Activated CD4-positive, CD25-positive, alpha-beta regulatory T cell treated with anti-CD3 and anti-CD28 coated beads, Interleukin-2, amount 50 U/mL, for 72 hours (primary cell): ENCODE measurements at regions not wholly inside any gene's neighbourhood (a gene's known extent, or its start where the extent isn't known, plus 50 kb on each side); places are given as distances from the start of the nearest gene placed in this dataset.
"Not testable (repeated sequence)": the region's sequence is repeated elsewhere in the genome, so short reads cannot be mapped to it uniquely, and the experiment has no call there.

ENCODE experiments used
- DNase-seq: peaks from one replicate; pipeline ENCODE4 v3.0.0; 2021

DNA sequence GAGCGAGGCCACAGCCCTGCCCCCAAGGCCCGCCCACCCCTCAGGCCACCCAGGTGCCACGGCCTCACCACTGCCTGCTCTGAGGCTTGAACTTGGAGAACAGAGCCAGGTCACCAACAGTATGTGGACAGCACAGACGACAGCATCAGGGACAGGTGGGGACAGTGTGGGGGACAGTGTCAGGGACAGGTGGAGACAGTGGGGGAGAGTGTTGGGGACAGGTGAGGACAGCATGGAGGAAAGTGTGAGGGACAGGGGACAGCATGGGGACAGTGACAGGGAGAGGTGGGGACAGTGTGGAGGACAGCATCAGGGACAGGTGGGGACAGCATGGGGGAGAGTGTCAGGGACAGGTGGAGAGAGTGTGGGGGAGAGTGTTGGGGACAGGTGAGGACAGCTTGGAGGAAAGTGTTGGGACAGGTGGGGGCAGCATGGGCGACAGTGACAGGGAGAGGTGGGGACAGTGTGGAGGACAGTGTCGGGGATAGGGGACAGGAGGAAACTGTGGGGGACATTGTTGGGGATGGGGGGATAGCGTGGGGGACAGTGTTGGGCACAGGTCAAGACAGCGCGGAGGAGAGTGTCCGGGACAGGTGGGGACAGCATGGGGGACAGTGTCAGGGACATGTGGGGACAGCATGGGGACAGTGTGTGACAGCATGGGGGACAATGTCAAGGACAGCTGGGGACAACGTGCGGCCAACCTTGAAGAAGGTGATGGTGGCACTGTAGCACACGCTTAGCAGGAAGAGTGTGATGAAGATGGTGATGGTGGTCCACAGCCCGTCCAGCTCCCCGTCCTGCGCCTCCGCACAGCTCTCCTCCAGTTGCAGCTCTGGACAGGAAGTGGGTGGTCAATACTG lies 114.9 kb downstream of the TMEM121 start:
- DNase-seq = no peak

DNA sequence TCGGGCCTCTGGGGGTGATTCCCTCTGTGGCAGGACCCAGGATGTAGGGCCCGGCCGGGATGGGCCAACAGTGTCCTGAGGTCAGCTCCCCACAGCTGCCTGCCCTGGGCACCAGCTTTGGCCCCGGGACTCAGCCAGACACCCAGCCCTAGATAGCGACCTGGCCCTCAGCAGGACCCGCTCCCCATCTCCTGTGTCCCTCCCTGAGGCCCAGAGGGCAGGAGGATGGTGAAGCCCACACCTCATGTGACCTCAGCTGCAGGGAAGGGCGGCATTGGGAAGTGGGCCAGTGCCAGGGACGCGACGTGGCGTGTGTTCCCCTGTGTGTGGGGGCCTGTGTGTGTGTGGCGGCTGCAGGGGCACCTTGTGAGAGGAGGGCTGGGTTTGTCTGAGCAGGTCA lies 115.6 kb downstream of the TMEM121 start:
- DNase-seq = not testable (repeated sequence)

DNA sequence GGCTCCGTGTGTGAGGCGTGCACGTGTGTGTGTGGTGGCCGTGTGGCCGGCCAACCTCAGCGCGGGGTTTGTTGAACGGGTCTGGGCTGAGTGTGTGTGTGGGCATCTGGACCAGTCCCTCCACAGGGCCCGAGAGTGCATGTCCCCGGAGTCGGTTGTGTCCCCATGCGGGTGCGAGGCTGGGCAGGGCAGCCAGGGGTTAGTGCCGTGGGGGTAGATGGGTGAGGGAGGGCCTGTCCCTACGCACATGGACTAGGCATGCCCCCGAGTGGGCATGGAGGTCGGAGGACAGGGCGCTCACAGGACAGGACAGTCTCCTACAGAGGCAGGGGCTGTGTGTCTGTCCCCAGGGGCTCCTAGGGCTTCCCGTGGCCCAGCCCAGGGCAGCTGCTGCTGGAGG lies 116.1 kb downstream of the TMEM121 start:
- not testable (repeated sequence) for DNase-seq

DNA sequence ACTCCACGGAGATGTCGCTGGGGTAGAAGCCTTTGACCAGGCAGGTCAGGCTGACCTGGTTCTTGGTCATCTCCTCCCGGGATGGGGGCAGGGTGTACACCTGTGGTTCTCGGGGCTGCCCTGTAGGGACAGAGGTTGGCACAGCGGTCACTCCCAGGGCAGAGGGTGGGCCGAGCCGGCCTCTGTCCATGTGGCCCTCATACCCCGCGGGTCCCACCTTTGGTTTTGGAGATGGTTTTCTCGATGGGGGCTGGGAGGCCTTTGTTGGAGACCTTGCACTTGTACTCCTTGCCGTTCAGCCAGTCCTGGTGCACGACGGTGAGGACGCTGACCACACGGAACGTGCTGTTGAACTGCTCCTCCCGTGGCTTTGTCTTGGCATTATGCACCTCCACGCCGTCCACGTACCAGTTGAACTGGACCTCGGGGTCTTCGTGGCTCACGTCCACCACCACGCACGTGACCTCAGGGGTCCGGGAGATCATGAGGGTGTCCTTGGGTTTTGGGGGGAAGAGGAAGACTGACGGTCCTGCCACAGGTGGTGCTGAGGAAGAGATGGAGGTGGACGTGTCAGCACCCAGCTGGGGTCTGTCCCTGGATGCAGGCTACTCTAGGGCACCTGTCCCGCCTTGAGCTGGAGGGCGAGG lies 117.1 kb downstream of the TMEM121 start:
- not testable (repeated sequence) for DNase-seq

DNA sequence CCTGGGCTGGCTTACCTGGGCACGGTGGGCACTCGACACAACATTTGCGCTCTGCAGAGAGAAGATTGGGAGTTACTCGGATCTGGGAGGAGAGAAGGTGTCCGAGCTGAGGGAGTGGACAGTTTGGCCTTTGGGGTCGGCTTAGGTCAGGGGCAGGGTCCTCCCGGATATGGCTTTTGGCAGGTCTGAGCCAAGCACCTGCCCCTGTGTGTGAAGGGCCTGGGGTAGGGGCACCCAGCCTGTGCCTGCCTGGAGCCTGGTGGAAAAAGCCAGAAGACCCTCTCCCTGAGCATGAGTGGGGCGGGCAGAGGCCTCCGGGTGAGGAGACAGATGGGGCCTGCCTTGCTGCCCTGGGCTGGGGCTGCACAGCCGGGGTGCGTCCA lies 117.7 kb downstream of the TMEM121 start:
- not testable (repeated sequence) for DNase-seq

DNA sequence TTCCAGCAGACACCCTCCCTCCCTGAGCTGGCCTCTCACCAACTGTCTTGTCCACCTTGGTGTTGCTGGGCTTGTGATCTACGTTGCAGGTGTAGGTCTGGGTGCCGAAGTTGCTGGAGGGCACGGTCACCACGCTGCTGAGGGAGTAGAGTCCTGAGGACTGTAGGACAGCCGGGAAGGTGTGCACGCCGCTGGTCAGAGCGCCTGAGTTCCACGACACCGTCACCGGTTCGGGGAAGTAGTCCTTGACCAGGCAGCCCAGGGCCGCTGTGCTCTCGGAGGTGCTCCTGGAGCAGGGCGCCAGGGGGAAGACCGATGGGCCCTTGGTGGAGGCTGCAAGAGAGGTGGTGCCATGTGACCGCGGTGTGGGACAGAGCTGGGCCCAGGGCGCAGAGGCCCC lies 118.1 kb downstream of the TMEM121 start:
- DNase-seq = not testable (repeated sequence)

DNA sequence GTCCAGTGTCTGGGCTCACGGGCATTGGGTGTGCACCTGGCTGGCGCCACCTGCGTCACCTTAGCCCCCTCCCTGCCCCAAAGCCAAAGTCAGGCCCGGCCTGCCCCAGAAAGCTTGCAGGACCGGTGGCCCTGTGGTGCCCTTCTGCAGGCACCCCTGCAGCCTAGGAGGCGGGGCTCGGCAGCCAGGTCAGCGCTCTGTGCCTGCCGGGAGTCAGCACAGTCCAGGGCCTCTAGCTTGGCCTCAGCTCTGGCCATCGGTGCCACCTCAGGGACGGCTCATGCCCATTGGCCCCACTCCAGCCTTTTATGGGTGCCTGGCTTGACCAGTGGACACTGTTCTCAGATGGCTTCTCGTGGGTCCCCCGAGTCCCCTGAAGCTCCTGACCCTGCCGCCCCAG lies 118.5 kb downstream of the TMEM121 start:
- not testable (repeated sequence) for DNase-seq

DNA sequence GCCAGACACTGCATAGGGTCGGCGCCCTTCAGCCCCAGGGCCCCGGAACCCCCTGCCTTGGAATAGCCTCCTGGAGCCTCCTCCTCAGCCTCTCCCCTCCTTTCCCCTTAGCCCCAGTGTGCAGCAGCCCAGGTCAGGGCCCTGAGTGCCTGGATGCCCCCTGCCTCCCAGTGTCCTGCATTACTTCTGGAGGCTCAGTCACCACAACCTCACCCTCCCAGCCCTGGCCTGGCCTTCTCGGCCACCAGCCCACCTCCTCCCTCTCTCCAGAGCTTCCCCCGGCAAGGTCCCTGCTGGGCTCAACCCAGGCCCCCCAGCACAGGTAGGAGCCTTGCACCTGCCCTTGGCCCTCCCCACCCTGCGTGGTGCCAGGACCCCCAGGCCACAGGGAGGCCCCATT lies 119.0 kb downstream of the TMEM121 start:
- not testable (repeated sequence) for DNase-seq

DNA sequence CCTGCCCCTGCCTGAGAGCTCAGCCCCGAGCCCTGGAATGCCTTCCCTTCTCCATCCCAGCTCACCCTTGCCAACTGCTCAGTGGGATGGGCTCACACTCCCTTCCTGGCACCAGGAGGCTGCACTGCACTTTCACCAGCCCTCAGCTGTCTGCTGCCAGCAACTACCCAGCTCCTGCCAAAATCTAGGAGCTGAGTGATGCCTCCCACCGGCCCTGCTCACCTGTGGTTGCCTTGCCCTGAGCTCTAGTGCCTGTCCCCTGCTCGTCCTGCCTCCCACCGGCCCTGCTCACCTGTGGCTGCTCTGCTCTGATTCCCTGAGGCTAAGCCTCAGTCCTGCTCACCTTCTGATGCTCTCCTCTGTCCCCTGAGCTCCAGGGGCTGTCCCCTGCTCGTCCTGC lies 119.8 kb downstream of the TMEM121 start:
- DNase-seq = no peak

DNA sequence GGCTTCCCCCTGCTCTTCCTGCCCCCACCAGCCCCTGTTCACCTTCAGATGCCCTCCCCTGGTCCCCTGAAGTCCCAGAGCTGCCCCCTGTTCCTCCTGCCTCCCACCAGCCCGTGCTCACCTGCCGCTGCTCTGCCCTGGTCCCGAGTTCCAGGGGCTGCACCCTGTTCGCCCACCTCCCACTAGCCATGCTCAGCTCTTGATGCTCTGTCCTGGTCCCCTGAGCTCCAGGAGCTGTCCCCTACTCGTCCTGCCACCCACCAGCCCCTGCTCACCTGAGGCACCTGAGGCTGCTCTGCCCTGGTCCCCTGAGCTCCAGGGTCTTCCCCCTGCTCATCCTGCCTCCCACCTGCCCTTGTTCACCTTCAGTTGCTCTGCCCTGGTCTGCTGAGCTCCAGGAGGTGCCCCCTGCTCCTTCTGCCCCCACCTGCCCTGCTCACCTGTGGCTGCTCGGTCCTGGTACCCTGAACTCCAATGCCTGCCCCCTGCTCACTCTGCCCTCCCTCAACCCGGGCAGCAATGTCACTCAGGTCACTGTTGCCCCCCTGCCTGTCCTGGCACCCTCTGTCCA lies 120.4 kb downstream of the TMEM121 start:
- DNase-seq = not testable (repeated sequence)

DNA sequence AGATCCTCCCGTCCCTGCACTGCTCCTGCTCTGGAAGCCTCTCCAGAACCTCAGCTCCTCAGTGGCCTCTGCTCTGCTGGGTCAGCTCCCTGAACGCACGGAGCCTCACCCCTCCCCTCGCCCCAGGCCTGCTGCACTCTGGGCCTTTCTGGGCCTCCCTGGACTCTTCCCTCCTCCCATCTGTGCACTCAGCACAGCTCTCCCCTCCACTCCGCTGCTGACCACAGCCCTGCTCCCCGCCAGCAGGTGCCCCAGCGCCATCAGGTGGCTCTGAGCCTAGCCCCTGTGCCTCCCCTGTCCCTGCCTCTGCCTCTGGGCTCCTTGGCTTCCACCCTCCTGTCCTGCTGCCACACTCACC lies 121.0 kb downstream of the TMEM121 start:
- not testable (repeated sequence) for DNase-seq

DNA sequence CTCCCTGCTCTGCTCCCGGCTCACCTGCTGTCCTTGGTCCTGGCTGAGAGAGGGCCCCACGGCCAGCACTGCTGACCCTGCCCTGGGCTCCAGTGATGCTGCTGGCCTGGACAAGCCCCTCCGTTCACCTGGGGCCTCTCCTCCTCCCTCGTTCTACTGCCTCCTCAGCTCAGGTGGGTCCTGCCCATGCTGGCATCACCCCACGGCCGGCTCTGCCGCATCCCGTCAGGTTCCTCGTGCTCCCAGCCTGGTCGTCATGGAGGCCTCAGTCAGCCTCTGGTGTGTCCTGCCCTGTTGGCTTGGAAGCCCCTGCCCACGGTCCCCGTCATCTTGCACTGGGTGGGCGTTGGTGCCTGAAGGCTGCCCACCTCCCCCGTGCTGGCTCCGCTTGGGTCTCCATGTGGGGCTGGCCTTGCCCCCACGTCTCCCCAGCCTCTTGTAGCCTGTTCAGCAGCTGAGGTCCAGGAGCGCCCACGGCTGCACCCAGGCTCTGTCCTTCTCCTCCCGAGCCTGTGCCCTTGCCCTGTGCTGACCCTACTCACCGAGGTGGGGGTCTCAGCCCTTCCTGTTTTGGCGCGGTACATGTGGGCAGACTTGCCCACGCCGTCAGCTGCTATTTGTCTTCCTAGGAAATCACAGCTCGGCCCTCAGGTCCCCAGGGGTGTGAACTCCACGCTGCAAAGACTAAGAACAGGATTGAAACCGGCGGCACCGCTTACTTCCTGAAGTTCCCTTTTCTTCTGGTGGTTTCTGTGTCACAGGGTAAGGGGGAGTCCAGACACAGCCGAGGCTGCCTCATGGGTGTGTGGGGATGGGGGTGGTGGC lies 121.6 kb downstream of the TMEM121 start:
- DNase-seq = no peak

DNA sequence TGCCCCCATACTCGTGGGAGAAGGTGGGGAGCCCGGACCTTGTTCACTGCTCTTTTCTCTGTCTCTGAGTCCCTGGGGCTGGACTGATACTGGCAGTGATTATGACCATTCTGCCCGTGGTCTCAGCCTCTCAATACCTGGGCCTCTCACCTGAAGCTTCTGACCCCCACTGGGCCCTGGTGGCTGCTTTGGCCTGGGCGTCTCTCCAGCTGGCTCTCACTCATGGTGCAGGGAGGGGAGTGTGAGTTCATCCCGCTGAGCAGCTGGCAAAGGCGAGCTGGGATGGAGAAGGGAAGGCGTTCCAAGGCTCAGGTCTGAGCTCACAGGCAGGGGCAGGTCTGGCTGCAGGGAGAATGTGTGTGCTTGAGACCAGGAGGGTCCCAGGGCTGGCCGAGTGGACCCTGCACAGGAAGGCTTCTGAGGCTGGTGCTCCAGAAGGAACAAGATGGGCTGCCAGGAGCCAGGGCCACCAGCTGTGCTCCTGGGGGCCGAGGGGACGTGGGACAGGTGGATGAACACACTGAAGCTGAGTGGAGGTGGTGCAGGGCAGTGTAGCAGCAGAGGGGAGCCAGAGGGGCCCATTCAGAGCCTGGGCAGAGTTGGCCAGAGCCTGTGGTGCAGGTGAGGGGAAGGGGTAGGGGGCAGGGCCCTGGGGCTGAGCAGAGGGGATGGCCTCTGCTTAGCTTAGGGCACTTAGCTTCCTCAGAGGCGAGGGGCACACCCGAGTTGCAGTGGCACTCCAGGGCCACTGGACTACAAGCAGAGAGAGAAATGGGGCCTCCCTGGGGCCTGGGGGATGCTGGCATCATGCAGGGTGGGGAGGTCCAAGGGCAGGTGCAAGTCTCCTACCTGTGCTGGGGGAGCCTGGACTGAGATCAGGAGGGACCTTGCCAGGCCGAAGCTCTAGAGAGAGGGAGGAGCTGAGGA lies 122.5 kb downstream of the TMEM121 start:
- not testable (repeated sequence) for DNase-seq

DNA sequence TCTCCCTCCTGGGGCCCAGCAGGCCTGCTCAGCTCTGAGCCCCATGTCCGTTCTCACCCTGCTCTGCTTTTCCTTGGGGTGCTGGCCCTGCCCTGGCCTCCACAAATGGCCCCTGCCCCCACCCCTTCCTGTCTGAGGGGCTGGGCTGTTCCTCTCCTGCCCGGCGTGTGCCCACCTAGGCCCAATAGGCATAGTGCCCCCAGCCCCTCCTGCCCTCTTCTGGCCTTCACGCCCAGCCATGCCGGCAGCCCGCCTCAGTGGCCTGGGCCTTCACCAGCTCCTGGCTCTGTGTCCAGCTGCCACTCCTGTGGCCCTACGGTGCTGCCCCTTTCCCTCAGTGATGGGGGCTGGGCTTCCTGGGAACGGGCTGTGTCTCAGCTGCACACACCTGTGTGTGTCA lies 125.9 kb downstream of the TMEM121 start:
- not testable (repeated sequence) for DNase-seq

DNA sequence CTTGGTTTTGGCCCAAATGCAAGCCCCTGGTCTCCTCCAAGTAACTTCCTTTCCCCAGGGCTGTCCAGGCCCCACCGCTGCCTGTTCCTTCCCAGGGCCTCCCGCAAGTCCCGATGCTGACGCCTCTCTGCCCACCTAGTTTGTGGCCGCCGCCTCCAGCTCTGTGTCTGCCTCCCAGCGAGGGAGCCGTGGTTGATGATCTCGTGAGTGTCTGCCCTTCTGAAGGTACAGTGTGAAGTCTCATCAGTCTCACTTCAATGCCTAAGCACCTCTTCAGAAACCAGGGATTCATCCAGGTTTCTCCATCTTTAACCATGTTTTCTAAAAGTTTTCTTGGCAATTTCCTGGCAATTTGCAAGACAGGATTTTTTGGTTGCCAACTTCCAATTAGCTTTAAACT lies 127.5 kb downstream of the TMEM121 start:
- DNase-seq = not testable (repeated sequence)

DNA sequence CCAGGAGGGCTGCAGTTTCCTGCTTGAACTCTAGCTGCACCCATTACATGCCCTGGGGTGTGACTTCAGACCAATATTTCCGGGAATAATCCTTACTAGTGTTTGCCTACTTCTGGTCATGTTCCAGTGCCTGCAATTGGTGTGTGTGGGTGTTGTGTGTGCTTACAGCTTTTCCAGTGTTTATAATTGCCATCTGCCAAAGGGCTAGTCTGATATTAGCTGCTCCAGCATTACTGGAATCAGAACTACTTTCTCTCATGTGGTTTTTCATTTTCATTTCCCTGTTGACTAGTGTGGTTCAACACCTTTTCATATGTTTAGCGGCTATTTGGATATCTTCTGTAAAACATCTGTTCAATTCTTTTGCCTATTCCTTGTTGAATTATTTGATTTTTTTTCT lies 132.9 kb downstream of the TMEM121 start:
- DNase-seq = not testable (repeated sequence)

DNA sequence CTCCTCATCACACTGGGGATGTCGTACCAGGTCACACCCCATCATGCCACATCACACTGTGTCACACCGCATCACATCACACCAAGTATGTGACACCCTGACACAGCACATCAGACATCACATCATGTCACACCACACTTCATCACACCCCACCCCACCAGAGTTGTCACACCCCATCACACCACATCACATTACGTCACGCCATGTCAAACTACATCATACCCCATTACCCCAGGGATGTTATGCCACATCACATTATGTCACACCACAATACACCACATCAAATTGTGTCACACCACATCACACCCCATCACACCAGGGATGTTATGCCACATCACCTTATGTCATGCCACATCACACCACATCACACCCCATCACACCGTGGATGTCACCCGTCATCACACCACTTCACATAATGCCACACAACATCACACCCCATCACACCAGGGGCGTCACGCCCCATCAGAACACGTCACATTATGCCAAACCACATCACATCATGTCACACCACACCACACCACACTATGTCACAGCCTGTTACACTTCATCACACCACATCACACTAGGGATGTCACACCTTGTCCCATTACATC lies 133.6 kb downstream of the TMEM121 start:
- no peak for DNase-seq

DNA sequence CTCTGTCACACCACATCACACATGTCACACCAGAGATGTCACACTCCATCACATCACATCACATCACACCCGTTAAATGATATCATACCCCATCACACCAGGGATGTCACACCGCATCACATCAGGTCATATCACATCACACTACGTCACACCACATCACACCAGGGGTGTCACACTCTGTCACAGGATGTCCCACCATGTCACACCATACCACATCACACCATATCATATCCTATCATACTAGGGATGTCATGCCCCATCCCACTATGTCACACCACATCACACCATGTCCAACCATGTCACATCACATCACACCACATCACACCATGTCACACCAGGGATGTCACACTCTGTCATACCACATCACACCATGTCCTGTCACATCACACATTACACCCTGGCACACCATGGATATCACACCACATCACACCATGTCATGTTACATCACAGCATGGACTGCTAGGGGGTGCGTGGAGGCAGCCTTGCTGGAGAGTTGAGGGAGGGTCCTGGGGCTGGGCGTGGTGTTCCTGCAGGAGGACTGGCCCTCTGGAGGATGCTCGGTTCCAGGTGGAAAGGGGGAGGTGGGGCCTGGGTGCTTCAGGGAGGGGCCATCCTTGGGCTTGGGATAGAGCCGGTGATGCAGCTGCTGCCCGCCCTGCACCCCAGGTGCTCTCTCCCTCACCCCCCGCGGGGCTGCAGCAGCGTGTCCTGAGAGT lies 134.6 kb downstream of the TMEM121 start:
- DNase-seq = no peak

DNA sequence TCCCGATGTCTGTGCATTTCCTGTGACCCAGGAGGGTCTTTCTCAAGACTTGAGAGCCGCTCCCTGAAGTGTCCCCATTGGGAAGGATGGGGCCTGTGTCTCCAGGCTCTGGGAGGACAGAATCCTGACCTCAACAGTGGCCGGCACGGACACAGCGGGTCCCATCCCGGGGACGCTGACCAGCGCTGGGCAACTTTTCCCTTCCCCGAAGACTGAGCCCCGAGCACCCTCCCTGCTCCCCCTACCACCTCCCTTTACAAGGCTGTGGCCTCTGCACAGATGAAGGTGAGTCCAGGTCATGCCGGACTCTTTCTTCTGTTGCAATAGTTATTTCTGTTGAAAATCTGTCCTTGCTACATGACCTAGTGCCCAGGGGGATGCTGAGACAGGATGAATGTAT lies 135.7 kb downstream of the TMEM121 start:
- DNase-seq = not testable (repeated sequence)

DNA sequence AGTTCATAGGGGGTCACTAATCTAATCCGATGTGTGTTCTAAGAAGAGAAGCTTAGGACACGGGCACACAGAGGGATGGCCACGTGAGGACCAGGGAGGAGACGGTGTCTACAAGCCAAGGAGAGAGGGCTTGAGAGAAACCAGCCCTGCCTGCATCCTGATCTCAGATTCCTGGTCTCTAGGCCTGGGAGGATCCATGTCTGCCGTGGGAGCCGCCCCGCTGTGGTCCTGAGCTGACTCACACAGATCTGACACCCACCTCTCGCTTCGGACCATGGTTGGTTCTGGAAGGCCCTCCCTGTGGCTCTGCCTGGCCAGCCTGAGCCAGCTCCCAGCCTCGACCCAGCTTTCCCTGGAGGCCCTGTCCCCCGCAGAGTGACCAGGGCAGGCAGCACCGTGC lies 136.2 kb downstream of the TMEM121 start:
- not testable (repeated sequence) for DNase-seq

DNA sequence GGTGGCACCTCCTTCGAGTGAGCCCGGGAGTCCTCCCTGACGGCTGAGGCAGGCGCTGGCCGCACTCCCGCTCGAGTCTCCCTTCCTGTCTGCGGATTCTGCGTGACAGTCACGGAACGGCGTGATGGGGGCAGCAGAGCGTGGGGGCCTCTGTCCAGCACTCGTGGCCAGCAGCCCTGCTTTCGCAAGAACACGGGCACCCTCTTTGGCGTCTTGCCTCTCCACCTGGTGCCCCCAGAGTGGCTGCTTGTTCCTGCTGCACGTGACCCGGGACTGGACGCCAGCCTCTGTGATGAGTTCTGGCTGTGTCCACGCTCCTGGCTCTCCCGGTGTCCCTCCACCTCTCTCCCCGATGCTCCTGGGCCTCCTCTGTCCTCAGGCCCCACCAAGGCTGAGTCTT lies 136.9 kb downstream of the TMEM121 start:
- DNase-seq = not testable (repeated sequence)
